HL-60 (cell line): ENCODE measurements at regions not wholly inside any gene's neighbourhood (a gene's known extent, or its start where the extent isn't known, plus 50 kb on each side); places are given as distances from the start of the nearest gene placed in this dataset.
"Not testable (repeated sequence)": the region's sequence is repeated elsewhere in the genome, so short reads cannot be mapped to it uniquely, and the experiment has no call there.

Source experiments
- DNase-seq, 2 experiments: peaks; one replicate each; pipeline ENCODE4 v3.0.0-alpha.2; 2010 to 2020; ENCODE audit warnings: low read depth in 1 of 2, low spot score in 1 of 2
- H3K27ac ChIP-seq: fragments of 250-450 bp; sonication (Bioruptor Pico); replicated peaks from 2 replicates; pipeline ENCODE4 v1.5.1; 2020; ENCODE audit warnings: mild to moderate bottlenecking, moderate library complexity
- H3K27me3 ChIP-seq: fragments of 250-450 bp; sonication (Bioruptor Pico); 2 replicates; pipeline ENCODE4 v1.5.1; 2021; ENCODE audit warnings: mild to moderate bottlenecking, moderate library complexity; ENCODE audit not compliant: insufficient read depth, poor library complexity, severe bottlenecking
- H3K4me3 ChIP-seq: replicated peaks from 2 replicates; pipeline ENCODE4 v1.5.1; 2011; ENCODE audit warnings: mild to moderate bottlenecking, control low read depth, low read length; ENCODE audit not compliant: insufficient read depth
- GABPA ChIP-seq: IDR thresholded peaks from 2 replicates; pipeline ENCODE4 v1.6.1; 2012; ENCODE audit warnings: low read depth
- POLR2AphosphoS5 ChIP-seq: IDR thresholded peaks from 2 replicates; pipeline ENCODE4 v1.6.1; 2012; ENCODE audit warnings: low read depth
- SPI1 ChIP-seq: IDR thresholded peaks from 2 replicates; pipeline ENCODE4 v1.6.1; 2012; ENCODE audit warnings: low read depth, mild to moderate bottlenecking, borderline replicate concordance
- TF ChIP-seq, protein P1 (sequence below): IDR thresholded peaks from one replicate; pipeline ENCODE4 v1.5.1; 2011; ENCODE audit warnings: low read length, control low read depth, inconsistent platforms; ENCODE audit not compliant: insufficient read depth
- TF ChIP-seq, protein P2 (sequence below): IDR thresholded peaks from 2 replicates; pipeline ENCODE4 v1.6.1; 2012; ENCODE audit warnings: low read depth; ENCODE audit not compliant: insufficient replicate concordance

DNA sequence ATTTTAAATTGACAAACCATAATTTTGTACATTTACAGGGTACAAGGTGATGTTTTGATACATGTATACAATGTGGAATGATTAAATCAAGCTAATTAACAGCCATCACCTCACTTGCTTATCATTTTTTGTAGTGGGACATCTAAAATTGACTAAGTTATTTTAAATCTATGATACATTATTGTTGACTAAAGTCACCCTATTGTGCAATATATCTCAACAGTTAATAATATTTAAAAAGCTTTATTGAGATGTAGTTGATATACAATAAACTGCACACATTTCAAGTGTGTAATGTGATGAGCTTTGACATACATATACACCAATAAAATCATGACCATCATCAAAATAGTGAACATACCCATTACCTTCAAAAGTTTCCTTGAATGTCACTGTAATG is 242.5 kb upstream of the PLXNA2 start:
- TF ChIP-seq SPI1 (no peak), POLR2AphosphoS5 (no peak), GABPA (no peak)
- TF ChIP-seq, protein P1, sequence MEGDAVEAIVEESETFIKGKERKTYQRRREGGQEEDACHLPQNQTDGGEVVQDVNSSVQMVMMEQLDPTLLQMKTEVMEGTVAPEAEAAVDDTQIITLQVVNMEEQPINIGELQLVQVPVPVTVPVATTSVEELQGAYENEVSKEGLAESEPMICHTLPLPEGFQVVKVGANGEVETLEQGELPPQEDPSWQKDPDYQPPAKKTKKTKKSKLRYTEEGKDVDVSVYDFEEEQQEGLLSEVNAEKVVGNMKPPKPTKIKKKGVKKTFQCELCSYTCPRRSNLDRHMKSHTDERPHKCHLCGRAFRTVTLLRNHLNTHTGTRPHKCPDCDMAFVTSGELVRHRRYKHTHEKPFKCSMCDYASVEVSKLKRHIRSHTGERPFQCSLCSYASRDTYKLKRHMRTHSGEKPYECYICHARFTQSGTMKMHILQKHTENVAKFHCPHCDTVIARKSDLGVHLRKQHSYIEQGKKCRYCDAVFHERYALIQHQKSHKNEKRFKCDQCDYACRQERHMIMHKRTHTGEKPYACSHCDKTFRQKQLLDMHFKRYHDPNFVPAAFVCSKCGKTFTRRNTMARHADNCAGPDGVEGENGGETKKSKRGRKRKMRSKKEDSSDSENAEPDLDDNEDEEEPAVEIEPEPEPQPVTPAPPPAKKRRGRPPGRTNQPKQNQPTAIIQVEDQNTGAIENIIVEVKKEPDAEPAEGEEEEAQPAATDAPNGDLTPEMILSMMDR = no peak
- TF ChIP-seq, protein P2, sequence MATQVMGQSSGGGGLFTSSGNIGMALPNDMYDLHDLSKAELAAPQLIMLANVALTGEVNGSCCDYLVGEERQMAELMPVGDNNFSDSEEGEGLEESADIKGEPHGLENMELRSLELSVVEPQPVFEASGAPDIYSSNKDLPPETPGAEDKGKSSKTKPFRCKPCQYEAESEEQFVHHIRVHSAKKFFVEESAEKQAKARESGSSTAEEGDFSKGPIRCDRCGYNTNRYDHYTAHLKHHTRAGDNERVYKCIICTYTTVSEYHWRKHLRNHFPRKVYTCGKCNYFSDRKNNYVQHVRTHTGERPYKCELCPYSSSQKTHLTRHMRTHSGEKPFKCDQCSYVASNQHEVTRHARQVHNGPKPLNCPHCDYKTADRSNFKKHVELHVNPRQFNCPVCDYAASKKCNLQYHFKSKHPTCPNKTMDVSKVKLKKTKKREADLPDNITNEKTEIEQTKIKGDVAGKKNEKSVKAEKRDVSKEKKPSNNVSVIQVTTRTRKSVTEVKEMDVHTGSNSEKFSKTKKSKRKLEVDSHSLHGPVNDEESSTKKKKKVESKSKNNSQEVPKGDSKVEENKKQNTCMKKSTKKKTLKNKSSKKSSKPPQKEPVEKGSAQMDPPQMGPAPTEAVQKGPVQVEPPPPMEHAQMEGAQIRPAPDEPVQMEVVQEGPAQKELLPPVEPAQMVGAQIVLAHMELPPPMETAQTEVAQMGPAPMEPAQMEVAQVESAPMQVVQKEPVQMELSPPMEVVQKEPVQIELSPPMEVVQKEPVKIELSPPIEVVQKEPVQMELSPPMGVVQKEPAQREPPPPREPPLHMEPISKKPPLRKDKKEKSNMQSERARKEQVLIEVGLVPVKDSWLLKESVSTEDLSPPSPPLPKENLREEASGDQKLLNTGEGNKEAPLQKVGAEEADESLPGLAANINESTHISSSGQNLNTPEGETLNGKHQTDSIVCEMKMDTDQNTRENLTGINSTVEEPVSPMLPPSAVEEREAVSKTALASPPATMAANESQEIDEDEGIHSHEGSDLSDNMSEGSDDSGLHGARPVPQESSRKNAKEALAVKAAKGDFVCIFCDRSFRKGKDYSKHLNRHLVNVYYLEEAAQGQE = no peak

DNA sequence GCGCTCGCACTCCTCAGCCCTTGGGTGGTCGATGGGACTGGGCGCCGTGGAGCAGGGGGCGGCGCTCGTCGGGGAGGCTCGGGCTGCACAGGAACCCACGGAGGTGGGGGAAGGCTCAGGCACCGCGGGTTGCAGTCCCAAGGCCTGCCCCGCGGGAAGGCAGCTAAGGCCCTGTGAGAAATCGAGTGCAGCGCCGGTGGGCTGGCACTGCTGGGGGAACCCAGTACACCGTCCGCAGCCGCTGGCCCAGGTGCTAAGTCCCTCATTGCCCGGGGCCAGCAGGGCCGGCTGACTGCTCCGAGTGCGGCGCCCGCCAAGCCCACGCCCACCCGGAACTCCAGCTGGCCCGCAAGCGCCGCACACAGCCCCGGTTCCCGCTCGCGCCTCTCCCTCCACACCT is 244.2 kb upstream of the PLXNA2 start:
- H3K27ac ChIP-seq, H3K27me3 ChIP-seq: not testable (repeated sequence)

More for the DNA sequence above, 242.5 kb upstream of the PLXNA2 start:
- no peak overlapping the region for H3K4me3 ChIP-seq
- no peaks in the 10 kb centered on the region for H3K27me3 ChIP-seq
- DNase-seq = no peak
- no peak overlapping the region for H3K27ac ChIP-seq

DNA sequence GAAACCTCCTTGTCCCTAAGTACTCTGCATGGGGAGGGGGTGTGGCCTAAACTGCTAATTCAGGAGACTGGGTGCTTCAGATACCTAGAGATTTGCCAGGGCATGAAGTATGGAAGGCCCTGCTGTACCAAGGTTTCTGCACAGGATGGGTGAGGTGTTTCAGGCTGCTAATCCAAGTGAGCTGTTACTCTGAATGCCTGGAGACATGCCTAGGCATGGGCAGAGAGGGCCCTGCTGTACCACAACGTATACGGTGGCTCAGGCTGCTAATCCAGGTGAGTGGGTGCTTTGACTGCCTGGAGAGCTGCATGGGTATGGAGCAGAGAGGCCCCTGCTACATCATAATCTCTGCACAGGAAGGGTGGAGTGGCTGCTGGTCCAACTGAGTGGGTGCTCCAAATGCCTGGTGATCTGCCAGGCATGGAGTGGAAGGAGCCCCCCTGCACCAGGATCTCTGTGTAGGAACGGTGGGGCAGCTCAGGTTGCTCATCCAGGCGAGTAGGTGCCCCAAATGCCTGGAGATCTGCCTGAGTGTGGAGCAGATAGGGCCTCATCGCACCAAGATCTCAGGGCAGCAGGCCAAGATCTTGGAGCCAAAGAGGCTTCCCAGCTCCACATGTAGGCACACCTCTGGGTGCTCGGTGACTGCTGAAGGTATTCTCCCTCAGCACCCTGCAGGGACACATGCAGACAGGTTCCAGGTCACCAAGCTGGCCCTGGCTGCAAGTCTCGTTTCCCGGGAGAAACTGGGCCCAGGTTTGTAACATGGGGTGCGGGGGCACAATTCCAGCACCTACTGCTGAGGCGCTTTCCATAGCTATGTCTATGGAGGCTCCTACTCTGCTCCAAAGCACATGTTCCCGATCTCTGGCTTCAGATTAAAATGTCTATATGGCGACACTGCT is 252.5 kb upstream of the PLXNA2 start:
- Histone ChIP-seq H3K4me3 (no peak overlapping the region), H3K27me3 (no peaks in the 10 kb centered on the region), H3K27ac (no peak overlapping the region)
- TF ChIP-seq, protein P2 = no peak
- TF ChIP-seq, protein P1 = no peak
- TF ChIP-seq GABPA (no peak), SPI1 (no peak)
- no peak for DNase-seq

More for the DNA sequence above, 244.2 kb upstream of the PLXNA2 start:
- not testable (repeated sequence) for DNase-seq, H3K4me3 ChIP-seq

GRCh38 chr1:208497866-208498541 is 253.8 kb upstream of the PLXNA2 start:
- no peak for DNase-seq
- no peak overlapping the region for H3K4me3 ChIP-seq
- H3K27ac ChIP-seq = no peak overlapping the region
- no peak for TF ChIP-seq POLR2AphosphoS5
- TF ChIP-seq, protein P2 = no peak
- TF ChIP-seq GABPA = no peak
- no peak for TF ChIP-seq SPI1
- TF ChIP-seq, protein P1 = no peak
- no peaks in the 10 kb centered on the region for H3K27me3 ChIP-seq
